ENCODE measurements at regions not wholly inside any gene's neighbourhood (a gene's known extent, or its start where the extent isn't known, plus 50 kb on each side); places are given as distances from the start of the nearest gene placed in this dataset.

GRCh38 chr3:74465715-74466410 is 148.6 kb downstream of the CNTN3 start:
- H3K36me3 ChIP-seq: no peaks in the 10 kb centered on the region
- H3K27me3 ChIP-seq: no peaks in the 10 kb centered on the region
- TF ChIP-seq, protein P1, sequence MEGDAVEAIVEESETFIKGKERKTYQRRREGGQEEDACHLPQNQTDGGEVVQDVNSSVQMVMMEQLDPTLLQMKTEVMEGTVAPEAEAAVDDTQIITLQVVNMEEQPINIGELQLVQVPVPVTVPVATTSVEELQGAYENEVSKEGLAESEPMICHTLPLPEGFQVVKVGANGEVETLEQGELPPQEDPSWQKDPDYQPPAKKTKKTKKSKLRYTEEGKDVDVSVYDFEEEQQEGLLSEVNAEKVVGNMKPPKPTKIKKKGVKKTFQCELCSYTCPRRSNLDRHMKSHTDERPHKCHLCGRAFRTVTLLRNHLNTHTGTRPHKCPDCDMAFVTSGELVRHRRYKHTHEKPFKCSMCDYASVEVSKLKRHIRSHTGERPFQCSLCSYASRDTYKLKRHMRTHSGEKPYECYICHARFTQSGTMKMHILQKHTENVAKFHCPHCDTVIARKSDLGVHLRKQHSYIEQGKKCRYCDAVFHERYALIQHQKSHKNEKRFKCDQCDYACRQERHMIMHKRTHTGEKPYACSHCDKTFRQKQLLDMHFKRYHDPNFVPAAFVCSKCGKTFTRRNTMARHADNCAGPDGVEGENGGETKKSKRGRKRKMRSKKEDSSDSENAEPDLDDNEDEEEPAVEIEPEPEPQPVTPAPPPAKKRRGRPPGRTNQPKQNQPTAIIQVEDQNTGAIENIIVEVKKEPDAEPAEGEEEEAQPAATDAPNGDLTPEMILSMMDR (IDR thresholded peaks at IDR 0.05): no peak
- H3K27ac ChIP-seq: peak overlapping the region; percentile 15 to 57
- H3K4me1 ChIP-seq: peaks cover 0 to 20% (median 6%) of the 10 kb centered on the region in 4 donors
- intact Hi-C loops (cut with DNase I; ENCODE audit: low total_unique reads): no loop called here
- H3K4me3 ChIP-seq: no peak overlapping the region
- peak in 1 of 2 donors; percentile 66 for DNase-seq
- H3K9me3 ChIP-seq: no peaks in the 10 kb centered on the region

- Histone ChIP-seq H3K4me3 (no peak overlapping the region), H3K9me3 (no peaks in the 10 kb centered on the region), H3K27ac (no peak overlapping the region), H3K27me3 (no peaks in the 10 kb centered on the region), H3K4me1 (peaks cover 0 to 24% (median 6%) of the 10 kb centered on the region in 4 donors), H3K36me3 (no peaks in the 10 kb centered on the region)
- TF ChIP-seq, protein P1 (IDR thresholded peaks at IDR 0.05): no peak
- intact Hi-C loops (cut with DNase I; ENCODE audit: low total_unique reads): no loop called here
- no peak for DNase-seq
Measured at GRCh38 chr3:74463515-74463914, 150.9 kb downstream of the CNTN3 start.

DNA sequence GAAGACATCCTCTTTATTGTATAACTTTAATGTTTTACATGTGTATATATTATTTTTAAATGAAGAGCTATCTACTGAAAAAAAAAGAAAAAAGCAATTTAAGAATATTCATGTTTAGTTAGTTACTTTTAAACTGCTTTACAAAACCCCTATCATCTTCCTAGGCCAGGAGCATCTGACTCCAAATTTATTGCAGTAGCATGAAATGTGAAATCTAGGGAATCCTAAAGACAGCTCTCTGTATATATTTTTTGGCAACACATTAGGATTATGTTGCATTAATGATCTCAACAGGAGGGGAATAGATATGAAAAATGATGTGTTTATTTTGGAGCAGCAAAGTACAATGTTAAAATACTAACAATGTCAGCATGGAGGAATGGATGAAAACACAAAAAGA is 158.3 kb downstream of the CNTN3 start:
- intact Hi-C loops (cut with DNase I; ENCODE audit: low total_unique reads): no loop called here
- DNase-seq: no peak
- TF ChIP-seq, protein P1 (IDR thresholded peaks at IDR 0.05): no peak
- Histone ChIP-seq H3K4me3 (no peak overlapping the region), H3K9me3 (no peaks in the 10 kb centered on the region), H3K27ac (no peak overlapping the region), H3K36me3 (no peaks in the 10 kb centered on the region), H3K27me3 (no peaks in the 10 kb centered on the region), H3K4me1 (peaks cover 0 to 32% (median 0%) of the 10 kb centered on the region in 4 donors)

- intact Hi-C loops (cut with DNase I; ENCODE audit: low total_unique reads): no loop called here
Measured at GRCh38 chr3:74447221-74447620, 167.2 kb downstream of the CNTN3 start.

DNA sequence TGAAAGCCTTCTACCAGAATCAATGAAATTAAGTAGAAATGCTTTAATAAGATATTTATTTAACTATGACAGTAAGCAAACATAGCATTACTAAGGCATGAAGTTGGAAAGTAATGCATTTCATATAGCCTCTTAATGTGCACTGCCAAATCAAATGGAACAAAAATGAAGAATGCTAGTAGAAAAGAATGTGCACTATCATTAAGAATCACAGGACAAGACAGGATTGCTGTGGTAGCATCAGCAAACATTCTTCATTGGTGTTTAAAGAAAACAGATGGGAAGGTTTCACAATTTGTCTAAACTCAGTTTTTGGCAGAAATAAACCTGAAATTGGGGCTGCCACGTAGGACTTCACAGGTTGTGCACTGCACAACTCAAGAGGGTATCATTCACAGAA is 168.9 kb downstream of the CNTN3 start:
- TF ChIP-seq, protein P1 (IDR thresholded peaks at IDR 0.05): no peak
- DNase-seq: no peak
- Histone ChIP-seq H3K9me3 (no peaks in the 10 kb centered on the region), H3K4me1 (no peaks in the 10 kb centered on the region), H3K4me3 (no peak overlapping the region), H3K27ac (no peak overlapping the region), H3K36me3 (no peaks in the 10 kb centered on the region), H3K27me3 (no peaks in the 10 kb centered on the region)
- intact Hi-C loops (cut with DNase I; ENCODE audit: low total_unique reads): no loop called here

More at GRCh38 chr3:74447221-74447620, 167.2 kb downstream of the CNTN3 start:
- TF ChIP-seq, protein P1 (IDR thresholded peaks at IDR 0.05): no peak
- Histone ChIP-seq H3K27me3 (no peaks in the 10 kb centered on the region), H3K4me1 (no peaks in the 10 kb centered on the region), H3K27ac (no peak overlapping the region), H3K4me3 (no peak overlapping the region), H3K9me3 (no peaks in the 10 kb centered on the region), H3K36me3 (no peaks in the 10 kb centered on the region)
- no peak for DNase-seq

Measured in tibial artery (tissue), 4 donors.